ENCODE measurements at regions not wholly inside any gene's neighbourhood (a gene's known extent, or its start where the extent isn't known, plus 50 kb on each side); places are given as distances from the start of the nearest gene placed in this dataset.

GRCh38 chr10:2387672-2388071, 650.3 kb upstream of the ADARB2 start:
- DNase-seq (ENCODE audit: insufficient read length) = no peak
- no peak for FAIRE-seq
- TF ChIP-seq TAF1 (IDR thresholded peaks at IDR 0.05; ENCODE audit: borderline replicate concordance, low read depth, low read length) (no peak), POLR2A (IDR thresholded peaks at IDR 0.05; ENCODE audit: low read depth, low read length) (no peak), POLR2AphosphoS5 (IDR thresholded peaks at IDR 0.05; ENCODE audit: low read depth, low read length) (no peak)

DNA sequence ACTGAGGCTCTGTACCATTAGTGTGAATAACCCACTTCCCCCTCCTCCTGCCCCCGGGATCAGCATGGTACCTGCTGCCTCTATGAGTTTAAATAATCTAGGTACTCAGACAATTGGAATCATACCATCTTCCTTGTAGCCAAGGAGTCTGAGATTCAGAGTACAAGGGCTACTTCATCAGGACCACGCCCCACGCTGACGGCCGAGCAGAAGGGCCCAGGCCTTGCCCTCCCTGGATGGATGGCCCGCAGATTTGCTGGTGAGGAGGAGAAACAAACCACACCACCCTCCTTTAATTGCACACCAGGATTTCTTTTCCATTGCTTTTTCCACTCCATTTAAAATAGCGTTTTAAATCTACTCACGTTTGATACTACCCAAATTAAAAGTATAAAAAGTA, 649.9 kb upstream of the ADARB2 start:
- FAIRE-seq (no peak), DNase-seq (ENCODE audit: insufficient read length) (no peak)
- TF ChIP-seq POLR2A (IDR thresholded peaks at IDR 0.05; ENCODE audit: low read depth, low read length) (no peak), TAF1 (IDR thresholded peaks at IDR 0.05; ENCODE audit: borderline replicate concordance, low read depth, low read length) (no peak), POLR2AphosphoS5 (IDR thresholded peaks at IDR 0.05; ENCODE audit: low read depth, low read length) (no peak)

DNA sequence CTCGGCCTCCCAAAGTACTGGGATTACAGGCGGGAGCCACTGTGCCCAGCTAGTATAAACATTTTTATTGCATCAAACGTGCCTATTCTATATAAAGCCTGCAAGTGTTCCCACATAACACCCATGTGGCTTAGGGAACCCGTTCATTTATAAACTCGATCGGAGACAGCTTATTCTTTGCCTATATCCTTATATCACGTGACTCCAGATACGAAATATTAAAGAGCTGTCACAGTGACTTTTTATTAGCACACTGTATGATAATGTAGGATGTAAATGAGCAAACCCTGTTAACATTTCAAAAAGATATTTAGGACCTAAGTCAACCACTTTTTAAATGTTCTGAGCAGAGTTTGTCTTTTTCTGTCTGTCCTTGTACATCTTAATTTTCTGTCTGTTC, 642.9 kb upstream of the ADARB2 start:
- DNase-seq (ENCODE audit: insufficient read length) (no peak), FAIRE-seq (no peak)
- TF ChIP-seq POLR2AphosphoS5 (IDR thresholded peaks at IDR 0.05; ENCODE audit: low read depth, low read length) (no peak), TAF1 (IDR thresholded peaks at IDR 0.05; ENCODE audit: borderline replicate concordance, low read depth, low read length) (no peak), POLR2A (IDR thresholded peaks at IDR 0.05; ENCODE audit: low read depth, low read length) (no peak)

DNA sequence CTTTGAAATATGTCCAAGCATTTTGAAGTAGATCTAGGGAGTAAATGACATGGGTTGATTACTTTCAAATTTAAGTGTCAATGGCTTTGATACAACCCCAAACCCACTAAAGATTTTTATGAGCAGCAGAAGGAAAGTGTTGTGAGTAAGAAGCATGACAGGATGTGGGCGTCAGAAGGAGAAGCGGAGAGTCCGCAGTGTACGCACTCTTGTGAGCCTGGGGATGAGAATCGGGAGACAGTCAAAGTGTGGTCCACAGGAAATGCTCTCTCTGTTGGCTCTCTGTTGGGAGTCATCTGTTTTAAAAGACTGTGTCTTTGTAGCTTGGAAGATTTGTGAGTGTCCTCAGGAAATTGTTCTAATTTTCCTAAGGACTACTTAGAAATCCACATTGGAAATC, 629.8 kb upstream of the ADARB2 start:
- no peak for FAIRE-seq
- TF ChIP-seq POLR2A (IDR thresholded peaks at IDR 0.05; ENCODE audit: low read depth, low read length) (no peak), TAF1 (IDR thresholded peaks at IDR 0.05; ENCODE audit: borderline replicate concordance, low read depth, low read length) (no peak)
- DNase-seq (ENCODE audit: insufficient read length) = no peak

DNA sequence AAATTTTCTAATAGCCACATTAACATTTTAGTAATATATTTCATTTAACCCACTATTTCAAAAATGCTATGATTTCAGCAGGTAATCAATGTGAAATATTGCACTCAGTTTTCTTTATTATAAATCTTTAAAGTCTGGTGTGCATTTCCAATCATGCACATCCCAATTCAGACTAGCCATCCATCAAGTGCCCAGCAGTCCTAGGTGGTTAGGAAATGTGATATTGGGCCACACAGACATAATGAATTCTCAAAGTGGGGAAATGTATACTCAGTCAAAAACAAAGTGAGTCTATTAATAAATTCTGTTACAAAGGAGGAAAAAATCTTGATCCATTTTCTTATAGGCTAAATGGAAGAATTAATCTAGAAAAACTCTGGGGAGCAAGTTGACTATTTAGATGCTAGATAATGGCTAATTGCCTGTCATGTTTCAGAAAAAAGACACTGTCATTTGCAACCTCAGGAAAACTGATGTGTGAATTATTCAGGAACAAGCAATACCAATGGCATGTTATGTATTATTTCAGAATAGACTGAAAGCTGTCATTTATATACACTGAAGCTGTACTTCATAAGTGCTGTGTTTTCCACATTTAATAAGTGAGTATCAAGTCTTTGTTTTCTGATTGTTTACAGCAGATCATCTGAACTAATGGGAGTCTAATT, 629.1 kb upstream of the ADARB2 start:
- DNase-seq (ENCODE audit: insufficient read length) (no peak), FAIRE-seq (no peak)
- TF ChIP-seq TAF1 (IDR thresholded peaks at IDR 0.05; ENCODE audit: borderline replicate concordance, low read depth, low read length) (no peak), POLR2A (IDR thresholded peaks at IDR 0.05; ENCODE audit: low read depth, low read length) (no peak), POLR2AphosphoS5 (IDR thresholded peaks at IDR 0.05; ENCODE audit: low read depth, low read length) (no peak)

- no peak for TF ChIP-seq TAF1 (IDR thresholded peaks at IDR 0.05; ENCODE audit: borderline replicate concordance, low read depth, low read length)
- TF ChIP-seq POLR2AphosphoS5 (IDR thresholded peaks at IDR 0.05; ENCODE audit: low read depth, low read length) = no peak
- no peak for TF ChIP-seq POLR2A (IDR thresholded peaks at IDR 0.05; ENCODE audit: low read depth, low read length)
- no peak for DNase-seq (ENCODE audit: insufficient read length)
- no peak for FAIRE-seq
Observed at GRCh38 chr10:2362331-2362730, 625.0 kb upstream of the ADARB2 start.

DNA sequence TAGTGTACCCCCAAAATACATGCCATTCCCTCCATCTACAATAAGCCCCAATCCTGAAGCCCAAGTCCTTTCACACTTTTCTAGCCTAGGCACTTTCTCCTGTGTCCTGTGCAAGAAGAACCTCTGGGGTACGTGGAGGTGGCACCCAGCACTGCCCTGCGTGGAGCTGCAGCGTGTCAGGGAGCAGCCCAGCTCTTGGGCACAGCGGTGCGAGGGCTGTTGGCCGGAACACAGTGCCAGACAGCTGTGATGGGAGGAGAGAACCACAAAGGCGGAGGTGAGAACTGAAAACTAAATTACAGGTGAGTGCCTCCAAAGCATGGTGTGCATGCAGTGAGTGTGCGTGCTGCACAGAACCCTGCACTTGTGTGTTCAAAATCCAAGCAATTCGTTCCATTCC, 621.3 kb upstream of the ADARB2 start:
- FAIRE-seq (no peak), DNase-seq (ENCODE audit: insufficient read length) (no peak)
- TF ChIP-seq POLR2AphosphoS5 (IDR thresholded peaks at IDR 0.05; ENCODE audit: low read depth, low read length) (no peak), POLR2A (IDR thresholded peaks at IDR 0.05; ENCODE audit: low read depth, low read length) (no peak), TAF1 (IDR thresholded peaks at IDR 0.05; ENCODE audit: borderline replicate concordance, low read depth, low read length) (no peak)

DNA sequence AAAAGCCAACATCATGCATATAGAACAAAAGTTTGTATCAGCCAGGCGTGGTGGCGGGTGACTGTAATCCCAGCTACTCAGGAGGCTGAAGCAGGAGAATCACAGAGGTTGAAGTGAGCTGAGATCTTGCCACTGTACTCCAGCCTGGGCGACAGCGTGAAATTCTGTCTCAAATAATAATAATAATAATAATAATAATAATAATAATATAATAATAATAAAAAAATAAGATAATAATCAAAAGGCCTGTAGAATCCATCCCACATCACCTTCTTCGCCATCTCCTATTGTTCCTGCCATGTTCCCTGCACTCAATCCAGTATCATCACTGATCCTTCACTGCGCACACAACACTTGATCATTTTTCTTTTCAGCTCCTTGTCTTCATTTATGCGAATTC, 619.3 kb upstream of the ADARB2 start:
- DNase-seq (ENCODE audit: insufficient read length) (no peak), FAIRE-seq (no peak)
- TF ChIP-seq TAF1 (IDR thresholded peaks at IDR 0.05; ENCODE audit: borderline replicate concordance, low read depth, low read length) (no peak), POLR2A (IDR thresholded peaks at IDR 0.05; ENCODE audit: low read depth, low read length) (no peak), POLR2AphosphoS5 (IDR thresholded peaks at IDR 0.05; ENCODE audit: low read depth, low read length) (no peak)

DNA sequence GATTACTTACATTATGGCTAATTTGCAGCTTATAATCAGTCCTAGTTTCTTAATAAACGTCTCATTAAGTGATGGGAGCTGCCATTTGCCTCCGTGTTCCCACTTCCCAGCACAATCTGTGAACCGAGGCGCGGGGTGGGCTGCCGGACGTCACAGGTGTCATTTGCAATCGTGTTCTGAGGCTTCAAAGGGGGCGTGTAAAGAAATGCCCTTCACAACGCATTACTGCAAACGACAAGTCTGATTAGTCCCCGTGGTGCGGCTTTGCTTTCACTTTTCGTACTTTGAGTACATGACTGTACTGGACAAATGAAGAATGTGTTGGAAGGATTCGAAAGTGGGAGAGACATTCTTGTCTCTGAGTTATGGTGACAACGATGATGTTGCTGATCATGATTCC, 614.2 kb upstream of the ADARB2 start:
- FAIRE-seq (no peak), DNase-seq (ENCODE audit: insufficient read length) (no peak)
- TF ChIP-seq TAF1 (IDR thresholded peaks at IDR 0.05; ENCODE audit: borderline replicate concordance, low read depth, low read length) (no peak), POLR2AphosphoS5 (IDR thresholded peaks at IDR 0.05; ENCODE audit: low read depth, low read length) (no peak), POLR2A (IDR thresholded peaks at IDR 0.05; ENCODE audit: low read depth, low read length) (no peak)

DNA sequence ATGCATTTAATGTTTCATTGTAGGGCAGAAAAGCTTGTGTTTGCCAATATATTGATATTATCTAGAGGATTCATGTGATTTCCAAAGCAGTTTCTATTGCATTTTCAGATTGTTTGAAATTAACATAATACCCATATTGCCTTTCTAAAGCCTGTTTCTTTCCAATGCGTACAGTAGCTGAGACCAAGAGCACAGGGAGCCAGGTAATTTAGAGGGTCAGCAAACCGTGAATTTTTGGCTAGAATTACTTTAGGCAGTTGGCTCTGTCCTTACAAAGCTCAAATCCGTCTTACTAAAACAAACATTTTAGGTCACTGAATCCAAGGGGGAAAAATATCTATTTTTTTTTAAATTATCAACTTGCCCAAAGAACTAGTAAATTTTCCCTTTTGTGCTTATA, 604.9 kb upstream of the ADARB2 start:
- DNase-seq (ENCODE audit: insufficient read length) = no peak
- no peak for FAIRE-seq
- TF ChIP-seq POLR2A (IDR thresholded peaks at IDR 0.05; ENCODE audit: low read depth, low read length) (no peak), POLR2AphosphoS5 (IDR thresholded peaks at IDR 0.05; ENCODE audit: low read depth, low read length) (no peak), TAF1 (IDR thresholded peaks at IDR 0.05; ENCODE audit: borderline replicate concordance, low read depth, low read length) (no peak)

DNA sequence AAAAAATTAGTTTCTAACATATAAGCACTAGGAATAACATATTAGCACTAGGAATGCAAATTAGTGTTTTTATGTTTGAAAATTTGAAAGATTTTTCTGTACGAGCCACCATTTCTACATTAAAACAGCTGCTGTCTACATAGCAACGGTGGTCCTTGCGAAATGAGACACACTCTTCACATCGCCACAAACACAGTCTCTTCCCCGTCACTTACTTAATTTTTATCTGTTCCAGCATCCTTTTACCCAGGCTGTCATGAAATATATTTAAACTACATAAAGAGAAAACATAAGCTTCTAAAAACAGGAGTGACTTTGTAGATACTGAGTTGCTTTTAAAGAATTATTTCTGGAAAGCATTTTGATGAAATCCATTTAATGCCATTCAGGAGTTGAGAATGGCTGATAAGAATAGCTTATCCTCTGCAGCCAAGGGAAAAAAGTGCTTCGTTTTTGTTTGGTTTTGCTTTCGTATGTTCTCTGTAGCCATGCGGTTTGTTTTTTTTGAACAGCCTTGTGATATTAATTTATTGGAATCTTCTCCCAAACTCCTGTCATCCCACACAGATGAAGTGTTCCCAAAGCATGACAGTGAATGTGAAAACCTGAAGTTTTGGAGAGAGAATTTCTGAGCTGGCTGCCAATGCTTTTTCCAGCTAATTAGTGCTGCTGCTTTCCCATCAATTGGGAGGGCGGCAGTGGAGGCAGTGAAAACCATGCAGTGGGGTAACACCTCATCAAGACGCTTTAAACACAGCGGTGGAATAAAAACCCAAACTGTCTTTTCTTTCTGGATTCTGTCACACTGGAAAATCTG, 603.7 kb upstream of the ADARB2 start:
- DNase-seq (ENCODE audit: insufficient read length) (no peak), FAIRE-seq (no peak)
- no peak for TF ChIP-seq POLR2AphosphoS5 (IDR thresholded peaks at IDR 0.05; ENCODE audit: low read depth, low read length)
- no peak for TF ChIP-seq TAF1 (IDR thresholded peaks at IDR 0.05; ENCODE audit: borderline replicate concordance, low read depth, low read length)
- TF ChIP-seq POLR2A (IDR thresholded peaks at IDR 0.05; ENCODE audit: low read depth, low read length) = no peak

DNA sequence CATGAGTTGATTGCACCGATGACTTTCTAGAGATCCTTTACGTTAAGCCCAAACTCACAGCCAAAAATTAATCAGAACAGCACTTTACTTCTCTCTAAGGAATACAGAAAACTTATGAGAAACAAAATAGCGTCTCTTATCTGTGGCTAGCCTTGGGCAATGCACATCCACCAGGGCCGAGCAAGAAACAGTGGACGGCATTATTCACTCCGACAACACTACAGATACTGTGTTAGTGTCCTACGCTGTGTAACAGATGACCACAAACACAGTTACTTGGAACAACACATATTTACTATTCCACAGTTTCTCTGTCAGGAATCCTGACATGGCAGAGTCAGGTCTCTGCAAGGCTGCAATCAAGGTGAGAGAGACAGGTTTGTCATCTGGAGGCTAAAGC, 598.3 kb upstream of the ADARB2 start:
- DNase-seq (ENCODE audit: insufficient read length) (no peak), FAIRE-seq (no peak)
- TF ChIP-seq TAF1 (IDR thresholded peaks at IDR 0.05; ENCODE audit: borderline replicate concordance, low read depth, low read length) = no peak
- TF ChIP-seq POLR2AphosphoS5 (IDR thresholded peaks at IDR 0.05; ENCODE audit: low read depth, low read length) = no peak
- no peak for TF ChIP-seq POLR2A (IDR thresholded peaks at IDR 0.05; ENCODE audit: low read depth, low read length)

All from GM12892 (cell line).